ENCODE measurements at regions not wholly inside any gene's neighbourhood (a gene's known extent, or its start where the extent isn't known, plus 50 kb on each side); places are given as distances from the start of the nearest gene placed in this dataset.

- TF ChIP-seq CTCF (IDR thresholded peaks at IDR 0.05) (no peak), POLR2A (IDR thresholded peaks at IDR 0.05) (no peak)
These were observed 527.1 kb downstream of the UQCRFS1 start for GRCh38 chr19:28685802-28686201.
